ENCODE measurements at regions not wholly inside any gene's neighbourhood (a gene's known extent, or its start where the extent isn't known, plus 50 kb on each side); places are given as distances from the start of the nearest gene placed in this dataset.
"Not testable (repeated sequence)": the region's sequence is repeated elsewhere in the genome, so short reads cannot be mapped to it uniquely, and the experiment has no call there.

- peak; percentile 97 for FAIRE-seq
Observed at GRCh38 chr6:113359155-113360140, 497.7 kb upstream of the MARCKS start.

- FAIRE-seq: peak; percentile 72
Observed at GRCh38 chr6:113361014-113361645, 496.0 kb upstream of the MARCKS start.

- FAIRE-seq: no peak
Observed at GRCh38 chr6:113362301-113363047, 494.7 kb upstream of the MARCKS start.

- FAIRE-seq: no peak
Observed at GRCh38 chr6:113363048-113363798, 493.9 kb upstream of the MARCKS start.

GRCh38 chr6:113363866-113364265 lies 493.3 kb upstream of the MARCKS start:
- FAIRE-seq: peak; percentile 21

GRCh38 chr6:113364766-113365165 lies 492.4 kb upstream of the MARCKS start:
- no peak for FAIRE-seq

GRCh38 chr6:113365191-113365590 lies 492.0 kb upstream of the MARCKS start:
- no peak for FAIRE-seq

GRCh38 chr6:113366505-113366904 lies 490.6 kb upstream of the MARCKS start:
- FAIRE-seq: no peak

- no peak for FAIRE-seq
Observed at GRCh38 chr6:113370508-113371502, 486.3 kb upstream of the MARCKS start.

- FAIRE-seq: not testable (repeated sequence)
Observed at GRCh38 chr6:113375466-113375865, 481.7 kb upstream of the MARCKS start.

- no peak for FAIRE-seq
Observed at GRCh38 chr6:113375950-113376846, 480.9 kb upstream of the MARCKS start.

- FAIRE-seq: no peak
Observed at GRCh38 chr6:113376847-113377165, 480.3 kb upstream of the MARCKS start.

- FAIRE-seq: no peak
Observed at GRCh38 chr6:113377362-113377942, 479.7 kb upstream of the MARCKS start.

- no peak for FAIRE-seq
Observed at GRCh38 chr6:113380591-113380990, 476.6 kb upstream of the MARCKS start.

- no peak for FAIRE-seq
Observed at GRCh38 chr6:113381232-113381631, 475.9 kb upstream of the MARCKS start.

- no peak for FAIRE-seq
Observed at GRCh38 chr6:113381959-113382358, 475.2 kb upstream of the MARCKS start.

- no peak for FAIRE-seq
Observed at GRCh38 chr6:113383701-113384100, 473.4 kb upstream of the MARCKS start.

- no peak for FAIRE-seq
Observed at GRCh38 chr6:113385020-113385431, 472.1 kb upstream of the MARCKS start.

GRCh38 chr6:113388996-113389395 lies 468.1 kb upstream of the MARCKS start:
- FAIRE-seq: no peak

- FAIRE-seq: no peak
Observed at GRCh38 chr6:113392551-113393055, 464.5 kb upstream of the MARCKS start.

Data from islet of Langerhans (tissue), 1 donor.